ENCODE measurements at regions not wholly inside any gene's neighbourhood (a gene's known extent, or its start where the extent isn't known, plus 50 kb on each side); places are given as distances from the start of the nearest gene placed in this dataset.

- TF ChIP-seq CTCF (conservative IDR thresholded peaks at IDR 0.05; ENCODE audit: low read length) (no peak), EZH2phosphoT487 (IDR thresholded peaks at IDR 0.05; ENCODE audit: borderline replicate concordance, low read depth, low read length) (no peak)
Measured at GRCh38 chr2:217107480-217107879, 247.6 kb upstream of the TNP1 start.
